NCI-H345 treated with DMSO at 0.1 percent for 48 hours (cell line): ENCODE measurements at regions not wholly inside any gene's neighbourhood (a gene's known extent, or its start where the extent isn't known, plus 50 kb on each side); places are given as distances from the start of the nearest gene placed in this dataset.
"Not testable (repeated sequence)": the region's sequence is repeated elsewhere in the genome, so short reads cannot be mapped to it uniquely, and the experiment has no call there.

ENCODE experiments used
- DNase-seq: peaks from one replicate; lab custom pipeline; 2025; ENCODE audit not compliant: unreplicated experiment; lab: John Stamatoyannopoulos, UW

DNA sequence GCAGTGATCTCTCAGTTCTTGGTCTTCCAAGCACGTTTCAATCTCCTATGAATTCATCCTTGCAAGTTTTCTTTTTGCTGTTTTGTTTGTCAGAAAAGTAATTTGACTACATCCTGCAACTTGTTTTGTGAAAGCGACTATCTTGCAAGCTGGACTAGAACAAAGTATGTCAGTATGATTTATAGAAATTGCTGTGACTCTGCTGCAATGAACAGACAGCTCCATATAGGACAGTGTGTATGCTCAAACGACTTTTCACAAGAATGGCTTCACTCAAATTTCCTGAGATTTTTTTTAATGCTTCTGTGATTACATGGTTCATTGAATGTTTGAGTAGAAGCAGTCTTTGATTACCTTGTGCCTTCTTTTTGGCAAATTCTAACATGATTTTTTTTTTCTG lies 123.5 kb upstream of the TRHDE start:
- DNase-seq = no peak

DNA sequence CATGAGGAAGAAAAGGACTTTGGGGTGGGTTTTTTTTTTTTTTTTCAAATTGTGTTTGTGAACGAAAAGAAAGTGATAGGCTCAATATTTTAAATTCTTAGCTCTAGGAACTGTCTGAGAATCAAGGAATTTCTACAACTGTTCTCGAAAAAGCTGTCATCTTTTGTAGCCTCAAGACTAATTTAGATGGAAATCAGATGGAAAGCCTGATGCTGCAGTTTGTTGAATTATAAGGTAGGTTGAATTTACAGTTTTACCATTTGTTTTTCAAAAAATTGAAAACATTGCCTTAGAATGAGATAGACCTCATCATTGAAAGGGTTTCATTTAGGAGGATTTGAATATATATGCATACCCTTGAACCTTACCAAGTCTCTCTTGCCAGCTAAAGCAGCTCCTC lies 109.3 kb upstream of the TRHDE start:
- DNase-seq = no peak

DNA sequence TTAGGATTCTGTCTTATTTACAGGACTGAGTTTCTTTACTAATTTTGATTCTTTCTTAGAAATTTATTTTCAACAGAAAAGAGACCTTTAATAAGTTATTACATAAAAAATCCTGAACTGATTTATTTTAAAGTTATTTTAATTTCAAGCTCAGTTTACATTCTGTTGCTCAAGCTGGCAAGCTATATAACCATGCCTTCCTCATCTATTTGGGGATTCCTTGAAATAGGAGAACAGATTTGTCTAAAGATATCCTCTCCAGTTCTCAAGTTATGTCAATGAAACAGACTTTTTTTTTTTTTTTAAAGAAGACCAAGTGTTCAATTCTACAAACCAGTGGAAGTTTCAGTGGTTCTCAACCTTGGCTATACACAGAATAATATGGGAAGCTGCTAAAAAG lies 103.3 kb upstream of the TRHDE start:
- no peak for DNase-seq

DNA sequence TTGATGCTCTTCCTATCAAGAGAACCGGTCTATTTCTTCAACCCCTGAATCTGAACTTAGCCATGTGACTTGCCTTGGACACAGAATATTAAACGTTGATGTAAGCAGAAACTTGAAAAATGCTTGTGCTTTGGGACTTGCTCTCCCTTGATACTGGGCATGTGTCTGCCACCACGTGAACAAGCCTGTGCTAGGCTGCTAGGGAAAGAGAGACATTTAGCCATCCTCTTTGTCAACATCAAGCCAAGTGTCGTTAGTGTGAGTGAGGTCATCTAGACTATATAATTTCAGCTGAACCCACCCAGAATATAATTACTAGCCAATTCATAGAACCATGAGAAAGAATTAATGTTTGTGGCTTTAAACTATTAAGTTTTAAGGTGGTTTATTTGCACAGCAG lies 98.2 kb upstream of the TRHDE start:
- DNase-seq = no peak

DNA sequence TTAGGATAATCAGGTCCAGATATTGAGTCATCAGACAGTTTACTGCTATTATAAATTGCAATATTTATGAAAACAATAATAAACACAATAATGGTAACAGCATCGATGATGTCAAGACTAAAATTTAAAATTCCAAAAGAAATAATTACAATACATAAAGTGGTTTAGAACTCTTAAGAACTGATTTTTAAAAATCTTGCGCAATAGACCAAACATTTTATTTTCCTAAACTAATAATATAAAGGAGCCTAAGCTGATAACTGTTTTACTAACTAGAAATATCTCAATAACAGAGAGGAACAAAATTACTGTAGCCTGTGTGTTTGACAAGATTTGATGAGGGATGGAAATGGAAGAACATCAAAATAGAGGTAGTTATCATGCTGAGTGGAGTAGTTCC lies 93.9 kb upstream of the TRHDE start:
- no peak for DNase-seq

DNA sequence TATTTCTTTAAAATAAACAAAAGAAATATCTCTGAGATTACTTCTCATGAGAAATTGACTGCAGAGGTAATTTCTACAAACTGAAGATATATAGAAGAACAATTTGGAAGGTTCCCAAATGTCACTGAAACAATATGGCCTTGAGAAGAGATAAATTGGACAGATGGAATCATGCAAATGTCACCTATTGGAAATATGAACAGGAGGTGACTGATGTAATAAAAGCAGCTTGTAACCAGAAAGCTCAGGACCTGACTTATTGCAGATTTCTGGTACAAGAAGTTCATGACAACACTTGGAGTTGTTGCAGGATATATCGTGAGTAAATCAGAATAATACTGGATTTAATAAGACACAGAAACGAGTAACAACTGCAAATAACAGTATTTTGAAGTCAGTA lies 93.3 kb upstream of the TRHDE start:
- DNase-seq = no peak

DNA sequence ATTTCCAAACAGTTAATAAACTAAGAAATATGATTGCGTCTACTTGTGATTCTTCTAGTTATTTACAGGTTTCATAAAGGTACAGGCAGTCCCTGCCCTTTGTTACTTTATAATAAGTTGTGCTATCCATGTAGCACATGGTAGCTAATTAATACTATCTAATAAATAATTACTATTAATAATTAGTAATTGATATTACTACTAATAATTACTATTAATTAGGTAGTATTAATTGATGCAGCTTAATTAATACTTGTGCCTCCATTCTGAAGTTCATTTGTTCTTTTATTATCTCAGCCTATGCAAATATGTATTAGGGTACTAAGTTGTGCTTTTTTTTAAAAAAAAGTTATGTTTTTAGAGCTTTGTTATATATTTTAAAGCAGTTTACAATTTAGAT lies 92.3 kb upstream of the TRHDE start:
- DNase-seq = no peak

DNA sequence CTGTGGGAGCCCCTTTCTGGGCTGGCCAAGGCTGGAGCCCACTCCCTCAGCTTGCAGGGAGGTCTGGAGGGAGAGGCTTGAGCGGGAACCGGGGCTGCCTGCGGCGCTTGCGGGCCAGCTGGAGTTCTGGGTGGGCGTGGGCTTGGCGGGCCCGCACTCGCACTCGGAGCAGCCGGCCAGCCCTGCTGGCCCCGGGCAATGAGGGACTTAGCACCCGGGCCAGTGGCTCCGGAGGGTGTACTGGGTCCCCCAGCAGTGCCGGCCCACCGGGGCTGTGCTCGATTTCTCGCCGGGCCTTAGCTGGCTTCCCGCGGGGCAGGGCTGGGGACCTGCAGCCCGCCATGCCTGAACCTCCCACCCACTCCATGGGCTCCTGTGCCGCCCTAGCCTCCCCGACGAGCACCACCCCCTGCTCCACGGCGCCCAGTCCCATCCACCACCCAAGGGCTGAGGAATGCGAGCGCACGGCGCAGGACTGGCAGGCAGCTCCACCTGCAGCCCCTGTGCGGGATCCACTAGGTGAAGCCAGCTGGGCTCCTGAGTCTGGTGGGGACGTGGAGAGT lies 87.1 kb upstream of the TRHDE start:
- not testable (repeated sequence) for DNase-seq

DNA sequence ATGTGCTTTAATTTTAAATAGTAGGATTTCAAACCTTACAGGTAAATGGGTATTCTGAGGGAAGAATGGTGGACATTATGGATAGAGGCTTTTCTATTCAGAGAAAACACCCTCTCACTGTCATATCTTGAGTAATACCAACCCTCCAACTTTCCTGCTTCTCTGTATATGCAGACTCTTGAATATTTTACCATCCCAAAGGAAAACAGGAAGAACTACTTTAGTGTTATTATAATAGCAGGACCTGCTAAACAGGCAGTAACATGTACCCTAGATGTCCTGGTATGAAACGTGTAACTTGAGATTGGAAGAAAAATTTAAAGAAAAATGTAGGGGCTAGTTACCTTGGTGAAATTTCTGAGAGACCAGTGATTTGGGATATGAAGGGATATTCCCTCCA lies 82.9 kb upstream of the TRHDE start:
- no peak for DNase-seq

DNA sequence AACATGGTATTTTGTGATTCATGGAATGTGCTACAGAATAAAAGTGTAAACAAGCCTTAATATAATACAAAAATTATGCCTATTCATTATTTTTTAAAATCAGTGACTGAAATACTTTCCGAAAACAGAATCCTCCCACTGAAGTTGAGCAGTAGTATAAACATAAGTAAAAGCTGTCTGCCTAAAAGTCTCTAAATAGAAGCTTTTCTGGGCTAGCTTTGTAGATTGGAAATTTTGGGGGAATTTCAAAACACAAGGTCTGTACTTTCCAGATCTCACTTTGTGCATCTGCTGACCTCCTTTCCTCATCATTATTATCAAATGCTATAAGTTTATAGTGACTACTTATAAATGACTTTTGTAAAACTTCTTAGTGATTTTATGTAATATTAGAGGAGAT lies 80.4 kb upstream of the TRHDE start:
- no peak for DNase-seq

DNA sequence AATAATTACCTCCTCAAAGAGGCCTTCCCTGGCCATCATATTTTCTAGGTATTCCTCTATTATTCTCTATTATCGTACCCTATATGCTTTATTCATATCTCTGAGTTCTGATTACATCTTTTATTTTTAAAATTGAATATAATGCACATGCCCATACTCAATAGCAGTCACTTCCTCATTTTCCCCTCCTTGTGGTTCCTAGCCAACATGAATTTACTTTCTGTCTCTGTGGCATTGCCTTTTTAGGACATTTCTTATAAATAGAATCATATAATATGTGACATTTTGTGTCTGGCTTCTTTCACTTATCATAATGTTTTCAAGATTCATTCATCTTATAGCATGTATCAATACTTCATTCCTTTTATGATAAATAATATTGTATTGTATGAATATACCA lies 74.4 kb upstream of the TRHDE start:
- DNase-seq = no peak

DNA sequence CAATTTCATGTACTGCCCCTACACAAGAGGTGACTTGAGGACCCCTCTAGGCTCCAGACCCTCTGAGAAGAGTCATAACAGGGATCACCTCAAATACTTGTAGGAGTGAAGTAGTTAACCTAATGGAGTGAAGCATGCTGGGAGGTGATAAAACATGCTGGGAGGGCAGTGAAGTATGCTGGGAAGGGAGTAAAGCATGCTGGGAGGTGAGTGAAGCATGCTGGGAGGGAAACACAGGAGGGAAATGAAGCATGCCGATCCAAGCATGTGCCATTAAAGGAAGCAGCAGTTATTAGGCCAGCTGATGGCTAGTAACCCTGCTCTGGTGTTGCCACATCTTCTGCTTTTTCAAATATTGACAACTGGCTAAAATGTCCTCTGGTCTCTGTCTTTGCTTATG lies 70.7 kb upstream of the TRHDE start:
- no peak for DNase-seq

DNA sequence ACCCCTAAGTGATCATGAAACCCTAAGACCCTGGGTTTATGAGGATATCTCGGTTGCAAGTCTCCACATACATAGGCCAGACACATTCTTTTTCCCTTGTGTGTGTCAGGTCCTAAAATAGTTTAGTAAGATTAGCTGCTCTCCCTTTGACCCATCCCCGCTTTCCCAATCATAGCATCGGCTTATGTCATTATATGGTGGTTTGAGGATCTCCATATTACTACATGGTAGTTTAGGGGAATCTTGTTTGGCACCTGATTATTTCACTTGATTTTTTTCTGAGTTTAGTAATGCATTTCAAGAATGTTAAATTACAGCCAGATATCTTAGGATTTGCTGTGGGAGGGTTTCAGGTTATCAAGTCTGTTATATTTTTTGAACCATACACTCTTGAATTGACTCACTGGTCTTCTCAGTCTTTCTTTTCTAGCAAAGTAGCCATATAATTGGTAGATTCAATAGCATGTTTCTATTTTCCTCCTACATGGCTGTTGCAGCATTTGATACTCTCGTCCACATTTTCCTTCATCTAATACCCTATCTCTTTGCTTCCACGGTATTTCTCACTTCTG lies 68.3 kb upstream of the TRHDE start:
- no peak for DNase-seq

DNA sequence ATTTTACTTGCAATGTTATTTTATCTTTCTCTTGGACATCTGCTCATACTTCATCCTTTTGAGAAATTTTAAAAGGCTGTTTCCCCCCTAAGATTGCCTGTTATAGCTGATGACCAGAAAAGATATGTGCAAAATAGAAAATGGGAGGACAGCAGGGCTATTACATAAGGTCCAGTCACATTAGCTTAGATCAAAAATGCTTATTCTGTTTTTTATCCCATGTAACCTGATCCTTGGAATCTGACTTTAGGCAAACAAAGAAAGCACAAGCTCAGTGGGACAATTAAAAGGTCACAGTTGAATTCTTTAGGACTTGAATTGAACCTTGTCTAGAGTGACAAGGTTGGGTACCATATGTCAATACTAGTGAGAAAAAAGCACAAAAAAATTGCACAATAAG lies 65.1 kb upstream of the TRHDE start:
- DNase-seq = peak; percentile 32

DNA sequence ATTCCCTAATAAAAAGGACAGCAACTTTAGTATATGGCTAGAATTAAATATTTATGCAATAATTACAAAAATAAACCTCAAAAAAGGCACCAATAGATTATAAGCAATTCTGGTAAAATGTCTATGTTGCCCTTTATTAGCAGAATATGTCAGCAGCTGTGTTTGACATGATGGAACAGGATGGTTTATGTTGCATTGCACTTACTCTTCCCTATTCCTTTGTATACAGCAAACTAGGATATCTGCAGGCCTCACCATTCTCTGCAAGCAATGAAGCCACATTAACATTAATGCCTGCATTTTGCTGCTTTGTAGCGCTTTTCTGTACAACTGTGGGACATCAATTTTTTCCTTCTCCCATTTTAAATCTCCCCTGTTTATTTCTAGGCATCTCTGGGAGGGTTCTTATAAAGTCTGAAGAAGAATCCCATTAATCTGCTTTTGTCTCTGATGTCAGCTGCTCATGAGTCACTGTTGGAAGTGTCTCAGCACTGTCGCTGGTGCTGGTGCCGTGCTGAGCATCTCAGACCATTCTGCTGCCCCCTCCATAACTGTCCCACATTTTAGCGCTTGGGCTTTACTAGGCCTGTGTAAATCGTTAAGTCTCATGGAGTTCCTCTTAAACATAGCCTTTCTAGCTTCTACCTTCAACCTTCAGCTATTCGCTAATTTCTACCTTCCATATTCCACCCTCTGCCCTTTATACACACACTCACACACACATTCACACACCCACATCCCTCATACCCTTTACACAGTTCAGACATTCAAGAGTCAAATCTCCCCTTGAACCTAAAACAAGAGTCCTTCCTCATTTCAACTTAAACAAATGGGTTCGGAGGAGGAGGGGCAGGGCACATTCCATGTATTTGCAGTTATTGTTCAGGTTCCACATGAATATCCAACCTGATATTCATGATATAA lies 64.4 kb upstream of the TRHDE start:
- no peak for DNase-seq

DNA sequence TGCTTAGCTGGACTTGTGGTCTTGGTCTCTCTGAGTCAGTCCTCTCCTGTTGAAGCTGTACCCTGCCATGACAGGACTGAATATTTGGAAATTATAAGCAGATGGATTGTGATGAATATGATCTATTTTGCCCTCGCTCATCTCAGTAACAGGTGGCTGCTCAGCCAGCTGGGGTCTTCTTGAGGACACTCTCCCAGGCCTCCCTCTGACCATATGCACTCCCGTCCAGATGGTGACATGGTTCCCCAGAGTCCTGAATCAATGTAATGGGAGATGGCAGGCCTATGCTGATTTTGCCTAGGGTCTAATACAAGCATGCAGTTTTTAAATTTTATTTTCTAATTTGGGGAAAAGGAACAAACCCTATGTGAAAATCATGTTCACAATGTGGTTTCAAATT lies 63.1 kb upstream of the TRHDE start:
- DNase-seq = no peak

DNA sequence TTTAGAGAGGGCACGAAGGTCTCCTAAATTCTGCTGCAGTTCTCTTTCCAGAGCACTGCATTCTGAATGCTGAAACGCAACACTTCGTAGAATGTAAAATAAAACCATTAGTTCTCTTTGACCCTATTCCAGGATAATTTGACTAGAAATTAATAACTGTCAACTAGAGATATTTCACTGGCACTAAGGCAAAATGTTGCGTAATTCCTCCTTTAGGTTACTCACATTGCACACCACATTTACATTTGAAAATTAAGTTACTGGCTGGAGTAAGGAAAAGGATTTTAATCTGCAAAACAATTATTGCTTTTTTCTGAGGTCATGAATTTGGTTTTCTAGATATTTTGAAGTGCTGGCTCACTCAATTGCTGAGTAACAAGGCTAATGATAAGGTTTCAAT lies 58.0 kb upstream of the TRHDE start:
- no peak for DNase-seq

DNA sequence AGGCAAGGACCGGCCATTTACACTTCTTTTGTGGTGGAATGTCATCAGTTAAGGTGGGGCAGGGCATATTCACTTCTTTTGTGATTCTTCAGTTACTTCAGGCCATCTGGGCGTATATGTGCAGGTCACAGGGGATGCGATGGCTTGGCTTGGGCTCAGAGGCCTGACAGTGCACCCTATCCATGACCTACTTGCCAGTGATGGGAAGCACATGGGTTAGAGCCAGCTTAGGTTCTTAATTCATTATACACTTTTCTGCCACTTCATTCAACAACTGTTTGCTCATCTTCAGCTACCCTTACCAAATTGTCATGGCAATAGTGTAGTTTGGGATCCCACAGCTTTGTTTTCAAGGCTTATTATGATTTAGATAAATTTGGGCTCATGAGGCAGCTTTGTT lies 56.9 kb upstream of the TRHDE start:
- DNase-seq = not testable (repeated sequence)

DNA sequence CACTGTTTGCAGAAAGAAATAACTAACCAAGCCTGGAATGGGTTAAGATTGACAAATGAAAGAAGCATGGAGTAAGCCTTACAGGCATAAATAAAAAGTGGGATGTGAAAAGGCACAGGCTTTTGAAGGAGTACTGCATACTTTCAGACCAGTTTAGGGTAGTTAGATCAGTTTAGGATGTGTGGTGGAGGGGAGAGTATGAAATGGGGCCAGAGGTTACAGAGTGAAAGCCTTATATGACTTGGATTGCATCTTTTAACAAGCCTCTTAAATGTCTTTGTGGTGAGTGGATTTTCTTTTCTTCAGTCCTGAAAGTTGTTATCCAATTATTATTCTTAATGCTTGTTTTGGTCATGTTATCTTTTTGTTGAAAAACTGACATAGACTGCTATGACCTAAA lies 52.2 kb upstream of the TRHDE start:
- no peak for DNase-seq
